IPS DF 6.9 (cell line): ENCODE measurements at regions not wholly inside any gene's neighbourhood (a gene's known extent, or its start where the extent isn't known, plus 50 kb on each side); places are given as distances from the start of the nearest gene placed in this dataset.
"Not testable (repeated sequence)": the region's sequence is repeated elsewhere in the genome, so short reads cannot be mapped to it uniquely, and the experiment has no call there.

Source experiments
- DNase-seq: peaks from one replicate; pipeline ENCODE4 v3.0.0-alpha.2; 2013; ENCODE audit warnings: low read depth, low spot score
- H3K27ac ChIP-seq: one replicate; pipeline ENCODE4 v1.5.1; 2013; ENCODE audit warnings: low read length, control low read depth
- H3K27me3 ChIP-seq: 2 replicates; pipeline ENCODE4 v1.6.1; 2013; ENCODE audit warnings: mild to moderate bottlenecking, low read length; ENCODE audit not compliant: control insufficient read depth, insufficient read depth
- H3K36me3 ChIP-seq: 2 replicates; pipeline ENCODE4 v1.6.1; 2013; ENCODE audit warnings: low read length; ENCODE audit not compliant: control insufficient read depth, insufficient read depth
- H3K4me1 ChIP-seq: 2 replicates; pipeline ENCODE4 v1.6.1; 2013; ENCODE audit warnings: low read length; ENCODE audit not compliant: control insufficient read depth, insufficient read depth
- H3K4me3 ChIP-seq: 2 replicates; pipeline ENCODE4 v1.5.1; 2013; ENCODE audit warnings: mild to moderate bottlenecking, low read length
- H3K9me3 ChIP-seq: 2 replicates; pipeline ENCODE4 v1.6.1; 2013; ENCODE audit warnings: low read length, inconsistent platforms; ENCODE audit not compliant: control insufficient read depth, insufficient read depth
- WGBS: extraction: QIAGEN DNeasy Blood & Tissue Kit; methylation state at CpG from one replicate; pipeline ENCODE4 v1.1.7; 2013; ENCODE audit warnings: mixed read lengths, missing lambda C conversion rate; ENCODE audit not compliant: insufficient read length, insufficient coverage; 5-methylcytosine and 5-hydroxymethylcytosine counted together

- no peak overlapping the region for H3K4me3 ChIP-seq
- no peak for DNase-seq
Observed at GRCh38 chr9:108047264-108047663, 557.7 kb upstream of the KLF4 start.

DNA sequence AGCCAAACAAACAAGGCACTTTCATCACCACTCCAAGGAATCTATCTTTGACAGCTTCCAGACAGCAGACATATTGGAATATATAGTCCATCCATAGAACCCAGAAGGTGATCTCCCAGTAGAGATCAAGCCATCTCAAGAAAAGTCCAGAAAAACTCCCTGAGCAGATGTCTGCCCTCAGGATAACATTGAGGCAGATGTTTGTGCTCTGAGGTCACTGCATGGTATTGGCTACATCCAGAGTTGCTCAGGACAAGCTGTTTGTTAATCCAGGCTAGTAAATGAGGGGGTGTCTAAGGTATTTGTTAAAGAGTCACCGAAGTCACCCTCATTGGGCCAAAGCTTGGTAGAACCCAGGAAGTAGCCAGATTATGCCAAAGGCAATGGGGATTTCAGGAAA is 556.3 kb upstream of the KLF4 start:
- H3K4me3 ChIP-seq: no peak overlapping the region
- H3K4me1 ChIP-seq: no peaks in the 10 kb centered on the region
- no CpG with 5 or more reads among the region's 1 CpG for WGBS
- DNase-seq: no peak
- no peaks in the 10 kb centered on the region for H3K27me3 ChIP-seq
- H3K9me3 ChIP-seq: no peaks in the 10 kb centered on the region
- H3K36me3 ChIP-seq: no peaks in the 10 kb centered on the region
- no peak overlapping the region for H3K27ac ChIP-seq

More at GRCh38 chr9:108047264-108047663, 557.7 kb upstream of the KLF4 start:
- Histone ChIP-seq H3K27ac (no peak overlapping the region), H3K27me3 (no peaks in the 10 kb centered on the region), H3K36me3 (no peaks in the 10 kb centered on the region), H3K9me3 (no peaks in the 10 kb centered on the region), H3K4me1 (no peaks in the 10 kb centered on the region)
- no CpG with 5 or more reads among the region's 5 CpGs for WGBS

GRCh38 chr9:108043585-108043984 is 554.0 kb upstream of the KLF4 start:
- no peak for DNase-seq
- no peaks in the 10 kb centered on the region for H3K4me1 ChIP-seq
- H3K9me3 ChIP-seq: no peaks in the 10 kb centered on the region
- H3K4me3 ChIP-seq: no peak overlapping the region
- H3K27ac ChIP-seq: no peak overlapping the region
- no CpG with 5 or more reads among the region's 1 CpG for WGBS
- no peaks in the 10 kb centered on the region for H3K27me3 ChIP-seq
- no peaks in the 10 kb centered on the region for H3K36me3 ChIP-seq

- H3K27ac ChIP-seq: no peak overlapping the region
- H3K36me3 ChIP-seq: no peaks in the 10 kb centered on the region
- H3K4me1 ChIP-seq: no peaks in the 10 kb centered on the region
- no peaks in the 10 kb centered on the region for H3K9me3 ChIP-seq
- WGBS: no CpG with 5 or more reads among the region's 1 CpG
- no peak for DNase-seq
- H3K27me3 ChIP-seq: no peaks in the 10 kb centered on the region
- no peak overlapping the region for H3K4me3 ChIP-seq
Observed at GRCh38 chr9:108041551-108041950, 552.0 kb upstream of the KLF4 start.

DNA sequence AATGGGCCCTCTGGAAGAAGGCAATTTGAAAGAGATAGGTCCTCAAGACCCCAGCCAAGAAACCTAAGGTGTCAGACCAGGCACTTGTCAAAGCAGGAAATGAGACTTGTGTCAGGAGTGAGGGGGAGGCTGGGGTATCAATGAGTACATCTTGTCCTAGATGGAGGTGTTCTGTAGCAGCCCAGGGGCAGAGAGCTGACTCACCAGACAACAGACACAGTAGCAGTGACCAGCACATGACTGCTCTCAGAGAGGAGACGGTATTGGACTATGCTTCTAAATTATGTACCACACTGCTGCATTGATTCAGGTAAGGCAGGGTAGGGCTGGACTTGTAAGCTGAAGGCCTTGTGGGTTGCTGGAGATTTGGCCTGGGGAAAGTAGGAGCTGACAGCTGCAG is 551.2 kb upstream of the KLF4 start:
- H3K4me3 ChIP-seq: no peak overlapping the region
- no peak overlapping the region for H3K27ac ChIP-seq

DNA sequence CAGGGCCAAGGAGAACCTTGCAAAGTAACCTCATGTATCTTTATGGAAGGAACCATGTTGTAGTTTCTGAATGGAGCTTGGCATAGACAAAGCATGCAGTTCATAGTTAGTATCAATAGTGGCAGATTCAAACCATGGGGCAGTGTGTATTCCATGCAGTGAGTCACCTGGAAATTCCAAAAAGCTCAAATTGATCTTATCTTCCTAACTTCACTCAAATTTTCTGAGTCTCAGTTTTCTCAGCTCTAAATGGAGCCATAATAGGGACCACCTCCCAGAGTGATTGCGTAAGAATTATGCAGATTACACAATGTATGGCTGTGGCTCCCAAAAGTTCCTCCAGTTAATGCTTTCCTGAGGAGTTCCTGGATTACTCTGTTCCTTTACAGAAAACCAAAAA is 549.9 kb upstream of the KLF4 start:
- DNase-seq: no peak
- Histone ChIP-seq H3K36me3 (no peaks in the 10 kb centered on the region), H3K27me3 (no peaks in the 10 kb centered on the region), H3K27ac (no peak overlapping the region), H3K4me1 (no peaks in the 10 kb centered on the region), H3K9me3 (no peaks in the 10 kb centered on the region), H3K4me3 (no peak overlapping the region)
- no CpG with 5 or more reads among the region's 1 CpG for WGBS

More for the DNA sequence above, 551.2 kb upstream of the KLF4 start:
- H3K9me3 ChIP-seq: no peaks in the 10 kb centered on the region
- no peaks in the 10 kb centered on the region for H3K27me3 ChIP-seq
- no peaks in the 10 kb centered on the region for H3K36me3 ChIP-seq
- DNase-seq: no peak
- no CpG with 5 or more reads among the region's 1 CpG for WGBS
- H3K4me1 ChIP-seq: no peaks in the 10 kb centered on the region

GRCh38 chr9:108039012-108039411 is 549.4 kb upstream of the KLF4 start:
- WGBS: no CpG with 5 or more reads among the region's 1 CpG

DNA sequence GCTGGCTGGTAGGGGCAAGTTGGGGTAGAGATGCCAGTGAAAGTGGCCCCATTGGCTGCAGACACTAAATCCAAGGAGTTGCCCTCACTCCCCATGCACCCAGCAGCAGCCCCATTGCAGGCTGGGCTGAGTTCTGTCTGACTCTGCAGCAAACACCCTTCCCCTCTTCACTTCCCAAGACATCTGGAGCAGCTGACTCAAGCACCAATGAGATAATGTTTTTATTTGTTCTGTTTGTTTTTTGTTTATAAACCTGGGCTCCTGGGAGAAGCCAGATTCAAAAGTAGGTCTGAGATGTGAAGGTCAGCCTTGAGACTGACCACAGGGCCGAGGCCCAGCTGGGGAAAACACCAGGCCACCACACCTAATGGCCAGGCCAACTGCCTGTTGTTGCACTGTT is 545.9 kb upstream of the KLF4 start:
- no peak overlapping the region for H3K27ac ChIP-seq
- H3K9me3 ChIP-seq: no peaks in the 10 kb centered on the region
- no peaks in the 10 kb centered on the region for H3K4me1 ChIP-seq
- WGBS: no CpG with 5 or more reads among the region's 1 CpG
- H3K27me3 ChIP-seq: no peaks in the 10 kb centered on the region
- no peak for DNase-seq
- H3K36me3 ChIP-seq: no peaks in the 10 kb centered on the region
- H3K4me3 ChIP-seq: no peak overlapping the region

More at GRCh38 chr9:108039012-108039411, 549.4 kb upstream of the KLF4 start:
- no peak overlapping the region for H3K4me3 ChIP-seq
- H3K27me3 ChIP-seq: no peaks in the 10 kb centered on the region
- no peak overlapping the region for H3K27ac ChIP-seq
- no peaks in the 10 kb centered on the region for H3K36me3 ChIP-seq
- H3K4me1 ChIP-seq: no peaks in the 10 kb centered on the region
- DNase-seq: no peak
- no peaks in the 10 kb centered on the region for H3K9me3 ChIP-seq

- DNase-seq: no peak
- WGBS: no CpG with 5 or more reads among the region's 5 CpGs
- H3K9me3 ChIP-seq: no peaks in the 10 kb centered on the region
- H3K27ac ChIP-seq: no peak overlapping the region
- no peaks in the 10 kb centered on the region for H3K4me1 ChIP-seq
- H3K27me3 ChIP-seq: no peaks in the 10 kb centered on the region
- no peak overlapping the region for H3K4me3 ChIP-seq
- no peaks in the 10 kb centered on the region for H3K36me3 ChIP-seq
Observed at GRCh38 chr9:108033976-108034964, 544.7 kb upstream of the KLF4 start.

- DNase-seq, H3K27me3 ChIP-seq, H3K27ac ChIP-seq, H3K36me3 ChIP-seq, H3K4me3 ChIP-seq, H3K9me3 ChIP-seq, H3K4me1 ChIP-seq: not testable (repeated sequence)
- WGBS: no CpG with 5 or more reads among the region's 9 CpGs
Observed at GRCh38 chr9:108032079-108032478, 542.5 kb upstream of the KLF4 start.

GRCh38 chr9:108031221-108031620 is 541.7 kb upstream of the KLF4 start:
- H3K9me3 ChIP-seq, H3K36me3 ChIP-seq, H3K27me3 ChIP-seq, H3K4me1 ChIP-seq, H3K27ac ChIP-seq, DNase-seq, H3K4me3 ChIP-seq: not testable (repeated sequence)
- WGBS: no CpG with 5 or more reads among the region's 11 CpGs
